Endothelial cell of umbilical vein (primary cell): ENCODE measurements at regions not wholly inside any gene's neighbourhood (a gene's known extent, or its start where the extent isn't known, plus 50 kb on each side); places are given as distances from the start of the nearest gene placed in this dataset.

Experiments used
- BruUV-seq: library from RNA; stranded (reverse); fragments of 400-500 nt; replicated peaks from 2 replicates; lab custom pipeline; 2021; lab: Mats Ljungman, UMichigan
- CTCF ChIA-PET: fragments of 300-600, 350-600 bp; sonication (Branson Sonifier 250); formaldehyde crosslinking; loops from one replicate; lab custom pipeline; 2021; ENCODE audit warnings: antibody characterized with exemption, inconsistent platforms; lab: Charles Lee
- POLR2A ChIA-PET: fragments of 300-600, 350-600 bp; sonication (Branson Sonifier 250); formaldehyde crosslinking; loops from one replicate; lab custom pipeline; 2021; ENCODE audit warnings: antibody characterized with exemption, inconsistent platforms; lab: Charles Lee
- DNase-seq: peaks from one replicate; pipeline ENCODE4 v3.0.0-alpha.2; 2011; ENCODE audit warnings: low read depth, low spot score
- FAIRE-seq: peaks from 2 replicates; lab custom pipeline; 2011; peaks lifted over from hg19 to GRCh38; lab: Jason Lieb, UNC
- H2AFZ ChIP-seq: 2 replicates; pipeline ENCODE4 v1.6.0; 2012; ENCODE audit warnings: low read depth, low read length, control low read depth, inconsistent platforms
- H3K27ac ChIP-seq: 2 replicates; pipeline ENCODE4 v1.5.1; 2011; ENCODE audit warnings: low read depth, mild to moderate bottlenecking, control low read depth, low read length, moderate library complexity; ENCODE audit not compliant: insufficient read depth
- H3K27me3 ChIP-seq, 2 experiments: 2 replicates each; pipeline versions ENCODE4 v1.6.0 to v1.6.1; 2011; ENCODE audit warnings: low read length in 2 of 2, mixed read lengths in 1 of 2; ENCODE audit not compliant: control insufficient read depth in 2 of 2, insufficient read depth in 2 of 2
- H3K36me3 ChIP-seq, 2 experiments: 2 replicates in 1 of 2; 3 replicates in 1 of 2; pipeline ENCODE4 v1.5.1; 2011; ENCODE audit warnings: low read length in 2 of 2, mild to moderate bottlenecking in 1 of 2, moderate library complexity in 1 of 2; ENCODE audit not compliant: control insufficient read depth in 2 of 2, insufficient read depth in 2 of 2; ENCODE audit errors: extremely low read depth in 1 of 2
- H3K4me1 ChIP-seq: 3 replicates; pipeline ENCODE4 v1.5.1; 2011; ENCODE audit warnings: mild to moderate bottlenecking, low read length; ENCODE audit not compliant: control insufficient read depth, insufficient read depth; ENCODE audit errors: extremely low read depth
- H3K4me2 ChIP-seq: 2 replicates; pipeline ENCODE4 v1.6.1; 2011; ENCODE audit warnings: low read length, control low read depth, mixed read lengths; ENCODE audit not compliant: insufficient read depth
- H3K4me3 ChIP-seq, 3 experiments: fragments of 200-600 bp in 1 of 3; sonication (generic), shearing (Covaris generic) in 1 of 3; replicated peaks in 1 of 3; 2 replicates each; pipeline ENCODE4 v1.5.1; 2011 to 2016; ENCODE audit warnings: control low read depth in 3 of 3, low read length in 3 of 3, mild to moderate bottlenecking in 2 of 3, inconsistent platforms in 1 of 3, low read depth in 1 of 3, moderate library complexity in 1 of 3; ENCODE audit not compliant: insufficient read depth in 1 of 3
- H3K79me2 ChIP-seq: 2 replicates; pipeline ENCODE4 v1.6.0; 2012; ENCODE audit warnings: low read length, inconsistent platforms; ENCODE audit not compliant: control insufficient read depth, insufficient read depth
- H3K9ac ChIP-seq: replicated peaks from 2 replicates; pipeline ENCODE3; 2011; ENCODE audit warnings: low read length, control low read depth; ENCODE audit not compliant: insufficient read depth; ENCODE audit errors: extremely low read depth
- H3K9me1 ChIP-seq: replicated peaks from 3 replicates; pipeline ENCODE4 v1.6.0; 2011; ENCODE audit warnings: mild to moderate bottlenecking, low read length; ENCODE audit not compliant: control insufficient read depth, insufficient read depth; ENCODE audit errors: extremely low read depth
- H3K9me3 ChIP-seq: replicated peaks from 2 replicates; pipeline ENCODE4 v1.5.1; 2012; ENCODE audit warnings: low read length, inconsistent platforms; ENCODE audit not compliant: control insufficient read depth, insufficient read depth
- H4K20me1 ChIP-seq: replicated peaks from 2 replicates; pipeline ENCODE3; 2011; ENCODE audit warnings: mild to moderate bottlenecking, low read length; ENCODE audit not compliant: control insufficient read depth, insufficient read depth; ENCODE audit errors: extremely low read depth
- EZH2 ChIP-seq: IDR thresholded peaks from 2 replicates; pipeline ENCODE4 v1.6.1; 2012; ENCODE audit warnings: borderline replicate concordance, low read depth, mild to moderate bottlenecking, moderate library complexity, low read length, inconsistent platforms; ENCODE audit not compliant: severe bottlenecking
- FOS ChIP-seq: IDR thresholded peaks from 2 replicates; pipeline ENCODE4 v1.6.1; 2011; ENCODE audit warnings: mild to moderate bottlenecking, low read length, moderate library complexity, borderline replicate concordance; ENCODE audit not compliant: insufficient read depth
- GATA2 ChIP-seq: IDR thresholded peaks from 2 replicates; pipeline ENCODE4 v1.7.0; 2011; ENCODE audit warnings: low read depth, mild to moderate bottlenecking, moderate library complexity, mixed read lengths, low read length; ENCODE audit not compliant: insufficient read length, insufficient read depth
- JUN ChIP-seq: IDR thresholded peaks from 2 replicates; pipeline ENCODE4 v1.6.1; 2011; ENCODE audit warnings: borderline replicate concordance, low read depth; ENCODE audit not compliant: insufficient read length, insufficient read depth
- MYC ChIP-seq: IDR thresholded peaks from one replicate; pipeline ENCODE4 v1.6.1; 2011; ENCODE audit warnings: mild to moderate bottlenecking, low read depth, low read length
- POLR2A ChIP-seq: IDR thresholded peaks from 2 replicates; pipeline ENCODE4 v1.6.1; 2012; ENCODE audit warnings: low read depth, mild to moderate bottlenecking, control low read depth, low read length
- POLR2AphosphoS5 ChIP-seq: IDR thresholded peaks from 2 replicates; pipeline ENCODE4 v1.6.1; 2012; ENCODE audit warnings: low read depth, mild to moderate bottlenecking, control low read depth, low read length, moderate library complexity; ENCODE audit not compliant: insufficient read depth
- dilution Hi-C: fragments of 300-500 bp; cut with MboI; formaldehyde crosslinking; loops from one replicate; pipeline ENCODE4 v1.15.0; 2019; ENCODE audit warnings: low sequenced_read_pairs; ENCODE audit not compliant: extremely low pct_ligation_motif_present
- intact Hi-C: fragments of 100-400 bp; cut with micrococcal nuclease; formaldehyde crosslinking; loops from one replicate; pipeline ENCODE4 v1.10.0; 2022
- TF ChIP-seq, protein P1 (sequence below), 2 donors: IDR thresholded peaks; 1 replicate in 1 of 2; 2 replicates in 1 of 2; pipeline ENCODE4 v1.5.1; 2011; ENCODE audit warnings: low read length in 2 of 2, mild to moderate bottlenecking in 2 of 2, moderate library complexity in 2 of 2, control low read depth in 1 of 2, inconsistent platforms in 1 of 2, low read depth in 1 of 2; ENCODE audit not compliant: insufficient read depth in 1 of 2; ENCODE audit errors: extremely low read depth in 1 of 2
- TF ChIP-seq, protein P2 (sequence below): IDR thresholded peaks from 2 replicates; pipeline ENCODE4 v1.6.1; 2011; ENCODE audit not compliant: insufficient read depth, insufficient read length

- ChIA-PET POLR2A (no interaction called here), CTCF (no interaction called here)
- Histone ChIP-seq H3K36me3 (no peaks in the 10 kb centered on the region), H3K4me2 (no peak overlapping the region), H3K27me3 (no peaks in the 10 kb centered on the region), H3K4me3 (no peak overlapping the region), H3K9ac (no peak overlapping the region), H3K9me3 (no peaks in the 10 kb centered on the region), H3K79me2 (no peaks in the 10 kb centered on the region), H3K27ac (no peak overlapping the region), H3K9me1 (no peaks in the 10 kb centered on the region), H2AFZ (no peak overlapping the region), H3K4me1 (no peaks in the 10 kb centered on the region), H4K20me1 (no peaks in the 10 kb centered on the region)
- BruUV-seq: no TSS peak
- DNase-seq: no peak
- TF ChIP-seq, protein P1, sequence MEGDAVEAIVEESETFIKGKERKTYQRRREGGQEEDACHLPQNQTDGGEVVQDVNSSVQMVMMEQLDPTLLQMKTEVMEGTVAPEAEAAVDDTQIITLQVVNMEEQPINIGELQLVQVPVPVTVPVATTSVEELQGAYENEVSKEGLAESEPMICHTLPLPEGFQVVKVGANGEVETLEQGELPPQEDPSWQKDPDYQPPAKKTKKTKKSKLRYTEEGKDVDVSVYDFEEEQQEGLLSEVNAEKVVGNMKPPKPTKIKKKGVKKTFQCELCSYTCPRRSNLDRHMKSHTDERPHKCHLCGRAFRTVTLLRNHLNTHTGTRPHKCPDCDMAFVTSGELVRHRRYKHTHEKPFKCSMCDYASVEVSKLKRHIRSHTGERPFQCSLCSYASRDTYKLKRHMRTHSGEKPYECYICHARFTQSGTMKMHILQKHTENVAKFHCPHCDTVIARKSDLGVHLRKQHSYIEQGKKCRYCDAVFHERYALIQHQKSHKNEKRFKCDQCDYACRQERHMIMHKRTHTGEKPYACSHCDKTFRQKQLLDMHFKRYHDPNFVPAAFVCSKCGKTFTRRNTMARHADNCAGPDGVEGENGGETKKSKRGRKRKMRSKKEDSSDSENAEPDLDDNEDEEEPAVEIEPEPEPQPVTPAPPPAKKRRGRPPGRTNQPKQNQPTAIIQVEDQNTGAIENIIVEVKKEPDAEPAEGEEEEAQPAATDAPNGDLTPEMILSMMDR (IDR thresholded peaks at IDR 0.05; ENCODE audit: extremely low read depth in 1 of 2, insufficient read depth in 1 of 2, low read depth in 1 of 2, low read length in 2 of 2): no peak
- no peak for TF ChIP-seq POLR2AphosphoS5
- TF ChIP-seq JUN: no peak
- TF ChIP-seq MYC: no peak
- TF ChIP-seq GATA2: no peak
- no peak for TF ChIP-seq POLR2A
- no peak for TF ChIP-seq FOS
- TF ChIP-seq, protein P2, sequence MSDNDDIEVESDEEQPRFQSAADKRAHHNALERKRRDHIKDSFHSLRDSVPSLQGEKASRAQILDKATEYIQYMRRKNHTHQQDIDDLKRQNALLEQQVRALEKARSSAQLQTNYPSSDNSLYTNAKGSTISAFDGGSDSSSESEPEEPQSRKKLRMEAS: no peak
- TF ChIP-seq EZH2: no peak
- intact Hi-C loops (no loop called here), dilution Hi-C loops (no loop called here)
- no peak for FAIRE-seq
Observed at GRCh38 chr2:118667348-118667747, 180.1 kb downstream of the EN1 start.
